ENCODE measurements at regions not wholly inside any gene's neighbourhood (a gene's known extent, or its start where the extent isn't known, plus 50 kb on each side); places are given as distances from the start of the nearest gene placed in this dataset.

DNA sequence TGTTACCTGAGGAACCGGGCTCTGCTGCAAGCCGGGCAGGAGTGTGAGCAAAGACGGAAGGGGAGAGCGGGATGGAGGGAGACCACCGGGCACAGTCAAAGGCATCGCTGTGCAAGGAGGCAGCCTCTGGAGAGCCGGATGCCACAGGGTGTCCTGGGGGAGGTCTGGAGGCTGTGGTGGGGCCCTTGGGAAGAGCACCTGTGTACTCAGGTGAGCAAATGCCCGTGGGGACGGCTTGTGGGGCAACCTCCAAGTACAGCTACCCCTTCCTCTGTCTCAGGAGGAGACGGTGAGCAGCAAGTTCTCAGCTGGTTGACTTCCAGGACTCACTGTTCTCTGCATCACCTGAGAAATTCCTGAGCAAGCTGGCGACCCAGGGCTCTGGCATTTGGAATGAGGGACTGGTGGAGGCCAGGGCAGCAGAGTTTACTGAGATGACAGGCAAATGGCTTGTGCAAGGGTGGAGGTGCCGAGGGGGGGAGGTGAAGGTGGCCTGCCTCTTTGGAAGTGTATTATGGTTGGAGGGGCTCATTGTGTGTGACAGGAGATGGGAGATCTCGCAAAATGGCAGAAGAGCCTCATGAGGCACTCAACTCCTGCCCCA, 345.2 kb upstream of the SHH start:
- H3K4me3 Mint-ChIP-seq (ENCODE audit: unreplicated experiment) = no peak overlapping the region
- H3K4me1 Mint-ChIP-seq (ENCODE audit: insufficient read depth, unreplicated experiment) = peaks cover 11% of the 10 kb centered on the region
- ChIA-PET POLR2A (interaction anchor here (0.6 to 1.1 kb wide), 3 partner anchors 16 to 430 kb away, joined by 3 to 5 read pairs (median 3); no protein-coding TSS in a partner anchor), CTCF (interaction anchor here (0.6 to 2.5 kb wide), 12 partner anchors 8 to 547 kb away, joined by 3 to 10 read pairs (median 3); no protein-coding TSS in a partner anchor)
- DNase-seq (ENCODE audit: unreplicated experiment) = no peak
- intact Hi-C loops (cut with micrococcal nuclease) = loop anchor here (2.0 kb wide), 1 partner anchor 607 kb away; no protein-coding TSS in a partner anchor
- TF ChIP-seq, protein P1, sequence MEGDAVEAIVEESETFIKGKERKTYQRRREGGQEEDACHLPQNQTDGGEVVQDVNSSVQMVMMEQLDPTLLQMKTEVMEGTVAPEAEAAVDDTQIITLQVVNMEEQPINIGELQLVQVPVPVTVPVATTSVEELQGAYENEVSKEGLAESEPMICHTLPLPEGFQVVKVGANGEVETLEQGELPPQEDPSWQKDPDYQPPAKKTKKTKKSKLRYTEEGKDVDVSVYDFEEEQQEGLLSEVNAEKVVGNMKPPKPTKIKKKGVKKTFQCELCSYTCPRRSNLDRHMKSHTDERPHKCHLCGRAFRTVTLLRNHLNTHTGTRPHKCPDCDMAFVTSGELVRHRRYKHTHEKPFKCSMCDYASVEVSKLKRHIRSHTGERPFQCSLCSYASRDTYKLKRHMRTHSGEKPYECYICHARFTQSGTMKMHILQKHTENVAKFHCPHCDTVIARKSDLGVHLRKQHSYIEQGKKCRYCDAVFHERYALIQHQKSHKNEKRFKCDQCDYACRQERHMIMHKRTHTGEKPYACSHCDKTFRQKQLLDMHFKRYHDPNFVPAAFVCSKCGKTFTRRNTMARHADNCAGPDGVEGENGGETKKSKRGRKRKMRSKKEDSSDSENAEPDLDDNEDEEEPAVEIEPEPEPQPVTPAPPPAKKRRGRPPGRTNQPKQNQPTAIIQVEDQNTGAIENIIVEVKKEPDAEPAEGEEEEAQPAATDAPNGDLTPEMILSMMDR (IDR thresholded peaks at IDR 0.05; ENCODE audit: unreplicated experiment) = no peak
- H3K36me3 Mint-ChIP-seq (ENCODE audit: insufficient read depth, unreplicated experiment) = no peaks in the 10 kb centered on the region
- H3K9me3 Mint-ChIP-seq (ENCODE audit: unreplicated experiment) = no peaks in the 10 kb centered on the region
- BruUV-seq (replicated peaks) = no TSS peak
- H3K27ac Mint-ChIP-seq (ENCODE audit: low read depth, unreplicated experiment) = no peak overlapping the region
- peaks cover 5% of the 10 kb centered on the region for H3K27me3 Mint-ChIP-seq (ENCODE audit: insufficient read depth, unreplicated experiment)

DNA sequence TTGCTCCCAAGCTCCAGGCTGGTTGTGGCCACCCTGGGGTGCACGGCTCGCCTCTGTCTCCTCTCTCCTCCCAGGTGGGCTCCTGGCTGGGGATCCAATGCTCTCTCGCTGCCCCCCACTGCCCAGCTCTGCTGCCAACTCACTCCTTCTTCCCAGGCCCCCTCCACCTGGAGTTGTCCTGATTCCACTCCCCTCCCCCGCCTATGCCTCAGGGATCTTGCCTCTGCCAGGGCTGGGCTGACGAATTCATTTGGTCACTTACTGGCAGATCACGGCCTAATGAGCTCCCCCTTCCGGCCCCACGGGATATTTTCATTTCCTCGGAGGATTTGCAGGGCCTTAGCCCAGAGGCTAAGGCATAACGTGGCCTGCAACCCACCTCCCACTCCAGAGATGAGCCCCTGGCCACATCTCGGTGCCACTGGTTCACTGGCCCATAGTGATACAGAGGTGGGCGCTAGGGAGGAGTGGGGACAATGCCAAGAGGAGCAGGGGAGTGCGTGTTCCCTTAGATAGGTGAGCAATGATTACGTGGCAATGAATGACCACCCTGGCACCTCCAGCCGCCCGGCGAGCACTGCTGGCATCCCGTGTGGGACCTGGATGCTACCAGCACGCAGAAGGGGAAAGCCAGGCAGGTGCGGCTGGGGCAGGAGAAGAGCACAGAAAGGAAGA, 344.6 kb upstream of the SHH start:
- peaks cover 11% of the 10 kb centered on the region for H3K4me1 Mint-ChIP-seq (ENCODE audit: insufficient read depth, unreplicated experiment)
- H3K27me3 Mint-ChIP-seq (ENCODE audit: insufficient read depth, unreplicated experiment) = peaks cover under 1% of the 10 kb centered on the region
- TF ChIP-seq, protein P1 (IDR thresholded peaks at IDR 0.05; ENCODE audit: unreplicated experiment) = peak; percentile 50
- POLR2A ChIA-PET = interaction anchor here (0.6 to 1.1 kb wide), 3 partner anchors 17 to 429 kb away, joined by 3 to 5 read pairs (median 3); no protein-coding TSS in a partner anchor
- no TSS peak for BruUV-seq (replicated peaks)
- H3K36me3 Mint-ChIP-seq (ENCODE audit: insufficient read depth, unreplicated experiment) = no peaks in the 10 kb centered on the region
- CTCF ChIA-PET = interaction anchor here (0.6 to 2.5 kb wide), 22 partner anchors 9 to 359 kb away, joined by 3 to 10 read pairs (median 3); no protein-coding TSS in a partner anchor
- DNase-seq (ENCODE audit: unreplicated experiment) = peak; percentile 65
- intact Hi-C loops (cut with micrococcal nuclease) = loop anchor here (1.0 to 2.0 kb wide), 3 partner anchors 316 to 608 kb away; no protein-coding TSS in a partner anchor
- H3K9me3 Mint-ChIP-seq (ENCODE audit: unreplicated experiment) = no peaks in the 10 kb centered on the region
- H3K27ac Mint-ChIP-seq (ENCODE audit: low read depth, unreplicated experiment) = no peak overlapping the region
- H3K4me3 Mint-ChIP-seq (ENCODE audit: unreplicated experiment) = no peak overlapping the region

DNA sequence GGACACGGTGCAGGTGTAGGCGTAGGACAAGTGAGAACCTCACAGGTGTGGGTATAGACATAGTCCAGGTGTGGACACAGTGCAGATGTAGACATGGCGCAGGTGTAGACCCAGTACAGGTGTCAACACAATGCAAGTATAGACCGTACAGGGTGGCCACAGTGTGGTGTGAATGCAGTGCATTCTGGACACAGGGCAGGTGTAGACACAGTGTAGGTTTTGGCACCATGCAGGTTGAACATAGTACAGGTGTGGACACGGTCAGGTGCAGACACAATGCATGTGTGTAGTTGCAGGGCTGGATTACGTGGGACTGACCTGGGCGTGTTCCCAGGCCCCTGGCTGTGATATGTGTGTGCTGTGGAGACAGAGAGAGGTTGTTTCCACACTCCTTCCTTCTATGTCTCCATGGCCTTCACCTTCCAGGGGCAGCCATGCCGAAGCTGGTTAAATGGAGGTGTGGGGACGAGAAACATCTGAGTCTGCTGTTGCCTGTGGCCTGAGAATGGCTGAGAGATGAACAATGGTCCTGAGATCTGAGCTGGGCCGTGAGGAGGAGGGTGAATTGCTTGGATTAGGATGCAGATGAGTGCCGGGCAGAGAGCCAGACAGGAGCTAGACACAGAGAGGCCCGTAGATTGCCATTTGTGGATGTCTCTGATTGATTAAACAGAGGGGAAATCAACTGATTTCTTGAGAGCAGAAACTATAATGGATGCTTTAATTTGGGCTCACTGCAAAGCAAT, 343.9 kb upstream of the SHH start:
- DNase-seq (ENCODE audit: unreplicated experiment) = peak; percentile 23
- Mint-ChIP-seq H3K27ac (ENCODE audit: low read depth, unreplicated experiment) (no peak overlapping the region), H3K4me1 (ENCODE audit: insufficient read depth, unreplicated experiment) (peaks cover 11% of the 10 kb centered on the region), H3K4me3 (ENCODE audit: unreplicated experiment) (no peak overlapping the region), H3K27me3 (ENCODE audit: insufficient read depth, unreplicated experiment) (peaks cover 7% of the 10 kb centered on the region), H3K36me3 (ENCODE audit: insufficient read depth, unreplicated experiment) (no peaks in the 10 kb centered on the region), H3K9me3 (ENCODE audit: unreplicated experiment) (no peaks in the 10 kb centered on the region)
- CTCF ChIA-PET = interaction anchor here (0.6 to 2.5 kb wide), 21 partner anchors 11 to 359 kb away, joined by 3 to 10 read pairs (median 3); no protein-coding TSS in a partner anchor
- TF ChIP-seq, protein P1 (IDR thresholded peaks at IDR 0.05; ENCODE audit: unreplicated experiment) = no peak
- POLR2A ChIA-PET = interaction anchor here (1.1 kb wide), 1 partner anchor 341 kb away, joined by 3 read pairs; no protein-coding TSS in a partner anchor
- no TSS peak for BruUV-seq (replicated peaks)
- intact Hi-C loops (cut with micrococcal nuclease) = loop anchor here (1.0 to 2.0 kb wide), 3 partner anchors 317 to 609 kb away; no protein-coding TSS in a partner anchor

All from MCF 10A (cell line).